NT2/D1 (cell line): ENCODE measurements at regions not wholly inside any gene's neighbourhood (a gene's known extent, or its start where the extent isn't known, plus 50 kb on each side); places are given as distances from the start of the nearest gene placed in this dataset.
"Not testable (repeated sequence)": the region's sequence is repeated elsewhere in the genome, so short reads cannot be mapped to it uniquely, and the experiment has no call there.

Experiments
- YY1 ChIP-seq: IDR thresholded peaks from 2 replicates; pipeline ENCODE4 v1.6.1; 2011; ENCODE audit not compliant: insufficient read length, insufficient read depth
- ZNF274 ChIP-seq: IDR thresholded peaks from 2 replicates; pipeline ENCODE4 v1.6.1; 2011; ENCODE audit warnings: mild to moderate bottlenecking, low read depth, low read length

GRCh38 chr12:30520285-30520684, 175.4 kb downstream of the IPO8 start:
- TF ChIP-seq YY1, ZNF274: not testable (repeated sequence)
